ENCODE measurements at regions not wholly inside any gene's neighbourhood (a gene's known extent, or its start where the extent isn't known, plus 50 kb on each side); places are given as distances from the start of the nearest gene placed in this dataset.
"Not testable (repeated sequence)": the region's sequence is repeated elsewhere in the genome, so short reads cannot be mapped to it uniquely, and the experiment has no call there.

DNA sequence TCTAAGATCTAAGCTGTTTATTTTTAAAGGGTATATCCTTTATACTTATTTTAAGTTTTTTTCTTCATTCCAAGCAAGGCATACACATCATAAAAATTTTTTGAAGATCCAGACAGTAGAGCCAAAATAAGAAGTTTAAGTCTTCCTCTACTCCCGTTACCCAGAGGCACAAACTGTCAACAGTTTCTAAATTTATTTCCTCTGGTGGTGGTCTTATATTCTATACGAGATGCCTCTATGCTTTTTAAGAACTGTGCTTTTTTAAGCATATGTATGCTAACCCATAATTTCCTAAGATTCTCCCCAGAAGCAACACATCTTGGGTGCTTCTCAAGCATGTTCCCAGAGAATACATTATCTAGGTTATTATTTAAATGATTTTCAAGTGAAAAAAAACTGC, 383.6 kb downstream of the COG6 start:
- DNase-seq (ENCODE audit: low read depth): no peak

DNA sequence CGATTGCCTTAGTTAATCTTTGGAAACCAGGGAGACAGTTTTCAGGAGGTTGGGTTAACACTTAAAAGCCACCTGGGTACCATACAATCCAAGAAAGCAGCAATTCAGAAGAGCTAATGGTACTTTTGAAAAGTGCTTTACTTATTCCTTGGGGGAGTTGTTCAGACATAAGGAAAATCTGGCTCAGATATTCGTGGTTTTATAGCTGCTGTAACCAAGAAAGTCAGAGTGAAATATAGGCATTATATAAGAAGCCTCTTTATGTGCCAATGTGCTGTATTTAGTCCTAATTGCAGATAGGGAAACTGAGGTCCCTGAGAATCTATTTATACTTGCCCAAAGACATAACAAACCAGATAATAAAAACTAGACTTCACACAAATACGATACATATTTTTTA, 387.5 kb downstream of the COG6 start:
- no peak for DNase-seq (ENCODE audit: low read depth)

- no peak for DNase-seq (ENCODE audit: low read depth)
Measured at GRCh38 chr13:40043764-40044163, 388.3 kb downstream of the COG6 start.

- DNase-seq (ENCODE audit: low read depth): no peak
Measured at GRCh38 chr13:40047322-40047771, 391.9 kb downstream of the COG6 start.

DNA sequence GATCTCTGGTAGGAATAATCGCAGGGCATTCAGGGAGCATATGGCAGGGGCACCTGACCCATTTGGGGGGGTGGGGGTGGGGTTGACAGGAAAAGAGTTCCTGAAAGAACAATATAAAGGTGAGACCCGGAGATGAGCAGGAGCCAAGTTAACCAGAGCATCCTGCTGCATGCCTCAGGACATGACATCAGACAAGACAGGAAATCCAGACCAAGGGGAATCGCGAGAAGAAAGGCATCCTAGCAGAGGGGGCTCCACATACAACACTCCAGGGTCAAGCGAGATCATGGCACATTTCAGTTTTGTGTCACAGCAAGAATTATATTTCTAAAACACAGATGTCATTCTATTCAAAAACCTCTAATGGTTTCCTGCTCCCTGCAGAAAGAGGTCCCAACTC, 393.1 kb downstream of the COG6 start:
- no peak for DNase-seq (ENCODE audit: low read depth)

DNA sequence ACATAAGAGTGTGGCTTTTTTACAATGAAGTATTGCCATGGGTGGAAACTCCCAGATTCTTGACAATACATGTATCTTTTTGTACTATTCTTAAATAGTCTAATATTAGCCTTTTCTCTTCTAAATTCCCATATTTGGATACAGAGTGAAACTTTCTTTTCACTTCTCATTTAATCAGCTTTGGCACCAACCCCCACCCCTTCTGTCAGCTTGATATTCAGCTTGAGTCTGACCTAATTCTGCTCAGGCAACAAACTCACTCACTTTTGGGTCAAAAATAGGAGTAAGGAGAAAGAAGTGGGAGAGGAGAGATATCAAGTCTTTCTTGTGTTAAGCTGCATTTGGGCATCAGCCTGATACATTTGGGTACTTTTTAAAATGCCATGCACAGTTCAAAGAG, 397.5 kb downstream of the COG6 start:
- no peak for DNase-seq (ENCODE audit: low read depth)

DNA sequence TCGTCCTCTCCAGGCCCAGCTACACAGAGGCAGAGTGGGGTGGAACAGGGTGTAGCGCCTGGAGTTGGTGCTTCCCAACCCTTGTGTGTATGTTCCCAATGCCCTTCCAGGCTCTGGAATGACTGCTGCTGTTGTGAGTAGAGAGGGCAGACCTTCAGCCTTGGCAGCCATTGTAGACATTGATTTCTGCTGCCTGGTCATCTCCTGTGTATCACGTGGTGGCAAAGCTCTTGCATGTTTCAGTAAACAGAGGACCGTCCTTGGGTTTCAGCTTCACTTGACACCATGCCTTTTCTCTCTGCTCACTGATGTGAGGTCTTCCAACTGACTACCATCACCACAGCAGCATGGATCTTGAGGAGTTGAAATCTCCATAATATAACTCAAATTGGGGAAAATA, 397.9 kb downstream of the COG6 start:
- DNase-seq (ENCODE audit: low read depth): no peak

- not testable (repeated sequence) for DNase-seq (ENCODE audit: low read depth)
Measured at GRCh38 chr13:40054422-40054821, 399.0 kb downstream of the COG6 start.

DNA sequence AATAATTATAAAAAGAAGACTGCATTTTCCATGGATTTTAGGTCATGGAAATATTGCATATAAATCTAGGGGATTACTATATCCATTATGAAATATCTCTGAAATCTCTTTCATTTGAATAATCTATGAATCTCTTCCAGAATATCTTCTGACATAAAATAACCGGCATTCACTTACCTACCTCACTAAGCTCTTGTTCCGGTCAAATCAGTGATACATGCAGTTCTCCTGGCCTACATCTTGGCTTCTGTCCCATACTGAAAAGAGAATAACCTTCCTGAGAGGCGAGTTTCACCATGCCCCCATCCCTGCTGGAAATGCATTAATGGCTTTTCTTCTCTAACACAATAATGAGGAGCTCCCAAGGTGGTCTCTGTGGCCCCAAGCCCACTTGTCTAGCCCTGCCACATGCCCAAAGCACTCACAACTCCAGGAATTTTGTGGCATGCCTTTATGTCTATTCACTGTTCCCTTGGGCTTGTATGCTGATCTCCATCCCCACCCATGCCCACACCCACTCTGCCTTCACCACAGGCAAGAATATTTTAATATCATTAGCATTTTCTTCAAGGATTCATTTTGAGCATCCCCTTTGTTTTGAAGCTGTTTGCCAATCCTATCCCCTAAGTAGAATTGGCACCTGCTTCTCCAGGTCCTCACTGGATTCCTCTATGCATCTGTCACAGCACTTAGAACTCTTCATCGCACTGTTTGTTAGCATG, 401.6 kb downstream of the COG6 start:
- DNase-seq (ENCODE audit: low read depth): no peak

GRCh38 chr13:40058757-40059236, 403.3 kb downstream of the COG6 start:
- DNase-seq (ENCODE audit: low read depth): no peak

DNA sequence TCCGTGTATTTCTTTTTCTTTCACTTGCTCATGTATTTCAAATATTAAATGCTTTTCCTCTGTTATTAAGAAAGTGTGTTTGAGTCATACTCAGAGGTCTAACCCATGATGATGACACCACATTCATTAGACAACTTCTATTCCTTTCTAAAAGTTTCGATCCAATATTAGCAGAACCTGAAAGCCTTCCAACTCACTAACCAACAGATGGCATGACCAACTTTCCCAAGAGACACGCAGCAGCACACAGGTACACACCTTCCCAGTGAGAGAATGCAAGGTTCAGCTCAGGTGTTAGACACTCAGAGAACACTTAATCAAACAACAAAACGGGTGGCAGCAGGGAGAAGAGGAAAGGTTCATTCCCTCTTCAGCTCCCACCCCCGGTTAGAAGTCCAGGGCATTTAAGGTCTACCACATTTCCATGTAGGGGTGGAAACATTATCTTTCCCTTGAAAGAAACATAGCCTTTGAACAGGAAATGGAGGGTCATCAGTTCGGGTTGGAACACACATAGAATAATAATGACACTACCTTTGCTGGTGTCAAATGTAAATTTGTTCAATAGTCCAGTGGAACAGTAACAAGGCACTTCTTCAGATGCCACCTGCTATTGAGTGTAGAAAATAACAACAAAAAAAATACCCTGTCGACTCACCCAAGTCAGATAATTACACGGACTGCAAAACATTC, 404.2 kb downstream of the COG6 start:
- DNase-seq (ENCODE audit: low read depth): no peak

DNA sequence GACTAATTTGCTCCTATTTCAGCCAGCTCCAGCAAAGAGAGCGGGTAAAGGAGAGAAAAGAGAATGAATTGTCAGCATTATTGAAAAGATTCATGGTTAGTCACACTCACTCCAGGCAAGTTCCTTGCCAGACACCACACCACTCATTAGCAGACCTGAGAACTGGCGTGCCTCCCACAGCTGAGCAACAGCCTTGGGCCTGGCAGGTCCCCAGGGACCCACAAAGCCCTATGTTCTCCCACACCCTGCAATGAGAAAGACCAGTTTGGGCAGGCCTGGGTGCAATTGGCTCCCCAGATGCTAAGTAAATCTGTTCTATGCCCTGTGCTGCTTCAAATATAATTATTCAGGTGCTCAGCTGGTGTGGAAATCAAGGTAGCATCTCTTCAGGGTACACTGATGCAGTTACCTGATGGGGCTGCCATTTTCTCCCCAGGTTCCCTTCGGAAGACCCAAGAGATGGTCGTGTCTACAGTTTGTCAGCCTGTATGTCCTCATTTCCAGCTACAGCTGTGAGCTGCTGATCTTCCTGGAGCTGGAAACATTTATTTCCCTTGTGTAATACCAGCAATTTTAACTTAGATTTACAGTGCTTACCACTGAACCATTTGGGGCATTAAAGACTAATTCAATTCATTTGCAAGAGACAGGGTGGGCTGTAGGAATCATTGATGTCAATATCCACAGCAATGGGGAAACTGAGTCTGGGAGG, 405.0 kb downstream of the COG6 start:
- DNase-seq (ENCODE audit: low read depth): no peak

DNA sequence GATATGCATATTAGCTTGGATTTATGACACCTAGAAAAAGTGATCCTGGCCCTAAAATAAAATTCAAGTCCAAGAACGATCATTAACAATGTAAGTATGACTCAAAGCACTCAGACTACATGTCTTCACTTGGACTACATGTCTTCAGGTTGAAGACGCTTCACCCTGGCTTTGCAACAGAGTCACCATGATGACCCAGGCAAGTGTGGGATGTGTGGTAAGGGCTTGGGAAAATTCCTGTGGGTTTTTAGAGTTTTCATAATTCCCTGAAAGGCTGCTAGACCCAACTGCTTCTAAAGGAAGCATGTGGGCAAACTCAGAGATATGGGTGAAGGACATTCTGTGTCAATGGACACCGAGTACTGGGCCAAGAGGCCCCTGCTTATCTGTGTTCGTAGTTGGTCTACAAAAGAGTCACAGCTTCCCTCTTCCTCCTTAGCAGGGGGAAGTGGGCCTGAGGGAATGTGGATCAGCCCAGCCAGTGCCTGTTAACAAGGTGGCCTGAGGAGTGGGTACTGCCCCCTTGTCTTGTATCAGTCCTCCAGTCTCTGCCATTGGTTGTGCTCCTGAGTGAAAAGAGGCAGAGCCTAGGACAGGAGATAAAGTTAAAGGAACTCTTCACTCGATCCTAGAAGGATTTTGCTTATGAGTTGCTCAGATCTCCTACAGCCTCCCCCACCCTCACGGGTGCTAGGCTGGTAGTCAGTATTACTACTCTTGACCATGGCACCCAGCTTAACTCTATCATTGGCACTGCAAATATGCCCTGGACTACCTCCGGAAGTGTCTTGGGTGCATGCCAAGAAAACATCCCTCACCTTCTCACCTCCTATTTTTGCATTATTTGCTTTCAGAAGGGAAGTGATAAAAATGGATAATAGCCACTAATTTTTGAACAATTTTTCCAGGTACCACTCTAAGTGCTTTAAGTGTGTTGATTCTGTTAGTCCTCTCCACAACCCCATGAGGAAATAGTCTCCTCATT, 406.3 kb downstream of the COG6 start:
- DNase-seq (ENCODE audit: low read depth): no peak

- no peak for DNase-seq (ENCODE audit: low read depth)
Measured at GRCh38 chr13:40063278-40063698, 407.8 kb downstream of the COG6 start.

GRCh38 chr13:40063703-40064102, 408.2 kb downstream of the COG6 start:
- no peak for DNase-seq (ENCODE audit: low read depth)

DNA sequence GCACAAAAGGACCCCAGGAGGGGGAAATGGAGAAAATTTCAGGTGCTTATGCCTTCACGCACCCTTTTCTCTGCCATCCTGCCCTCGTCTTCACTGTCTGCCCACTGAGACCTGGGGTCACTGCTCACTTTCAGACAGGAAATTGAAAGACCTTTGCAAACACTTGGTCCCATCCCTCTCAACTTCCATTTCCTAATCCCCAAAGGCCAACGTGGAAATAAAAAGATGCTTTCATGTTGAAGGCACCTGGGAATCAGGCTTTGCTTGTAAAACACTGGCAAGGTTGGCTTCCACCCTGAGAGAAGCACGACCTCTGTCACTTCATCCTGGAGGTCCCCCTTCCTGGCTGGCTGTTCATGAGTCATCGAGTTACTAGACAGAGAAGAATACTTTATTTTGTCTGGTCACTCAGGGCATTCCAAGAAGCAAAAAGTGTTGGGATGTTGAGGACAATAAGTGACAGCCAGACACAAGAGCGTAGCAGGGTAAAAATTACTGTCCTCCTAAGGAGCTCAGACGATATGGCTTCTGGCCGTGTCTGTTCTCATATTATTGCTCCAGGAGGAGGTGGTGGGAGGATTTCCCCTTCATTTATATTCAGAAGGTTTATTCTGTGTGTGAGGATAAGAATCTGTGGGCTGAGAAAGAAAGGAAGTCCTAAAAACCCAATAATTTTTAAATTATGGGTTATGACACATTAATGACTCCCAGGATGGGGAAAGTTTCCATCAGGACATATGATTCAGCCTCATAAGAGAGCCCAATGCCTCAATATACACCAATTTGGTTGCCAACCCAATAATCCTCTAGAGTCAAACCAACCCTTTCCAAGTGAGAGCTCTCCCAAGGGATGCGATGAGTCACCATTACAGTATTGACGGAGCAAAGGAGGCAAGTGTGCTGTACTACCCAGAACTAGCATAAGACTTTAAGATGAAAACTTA, 409.0 kb downstream of the COG6 start:
- DNase-seq (ENCODE audit: low read depth): no peak

- DNase-seq (ENCODE audit: low read depth): peak; percentile 60
Measured at GRCh38 chr13:40069173-40070044, 413.9 kb downstream of the COG6 start.

GRCh38 chr13:40070357-40070756, 414.9 kb downstream of the COG6 start:
- DNase-seq (ENCODE audit: low read depth): no peak

DNA sequence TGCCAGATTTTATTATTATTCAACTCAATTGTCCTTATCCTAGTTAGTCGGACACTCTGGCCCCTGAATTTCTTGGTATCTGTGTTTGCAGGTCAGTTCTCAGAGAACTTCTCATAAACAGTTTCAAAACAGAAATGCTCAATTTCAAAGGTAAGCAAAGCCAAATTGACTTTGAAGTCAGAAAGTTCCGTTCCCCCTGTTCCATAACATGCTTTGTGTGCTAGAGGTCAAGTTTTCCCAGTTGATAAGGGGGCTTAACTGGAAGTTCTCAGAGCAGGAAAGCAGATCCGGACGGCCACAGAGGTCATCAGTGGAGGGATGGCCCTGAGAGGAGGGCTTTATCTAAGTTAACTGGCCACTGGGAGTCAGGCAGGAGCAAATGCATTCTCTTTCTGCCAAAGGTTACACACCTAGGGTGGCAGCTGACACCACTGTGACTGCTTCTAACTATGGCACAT, 417.2 kb downstream of the COG6 start:
- no peak for DNase-seq (ENCODE audit: low read depth)

Data from forelimb muscle (tissue), 1 donor.